ENCODE measurements at regions not wholly inside any gene's neighbourhood (a gene's known extent, or its start where the extent isn't known, plus 50 kb on each side); places are given as distances from the start of the nearest gene placed in this dataset.

- Histone ChIP-seq H3K4me1 (replicated peaks; ENCODE audit: insufficient read depth) (no peaks in the 10 kb centered on the region), H4K20me1 (ENCODE audit: insufficient read depth) (no peaks in the 10 kb centered on the region), H2AFZ (no peak overlapping the region), H3K9me3 (ENCODE audit: insufficient read depth, low read depth) (no peaks in the 10 kb centered on the region), H3K27me3 (ENCODE audit: insufficient read depth, low read depth) (peaks cover 18% of the 10 kb centered on the region; the same call in 1 of the 2 replicates), H3K79me2 (ENCODE audit: low read depth) (no peaks in the 10 kb centered on the region), H3K4me3 (no peak overlapping the region), H3K36me3 (ENCODE audit: low read depth) (no peaks in the 10 kb centered on the region), H3K4me2 (no peak overlapping the region), H3F3A (ENCODE audit: insufficient read depth, low read depth) (no peaks in the 10 kb centered on the region), H3K27ac (no peak overlapping the region), H3K9me2 (ENCODE audit: insufficient read depth) (no peaks in the 10 kb centered on the region)
- intact Hi-C loops (cut with micrococcal nuclease; ENCODE audit: unreplicated experiment): loop anchor here (5.0 kb wide), 1 partner anchor 601 kb away; no protein-coding TSS in a partner anchor
- no peak for DNase-seq
- TF ChIP-seq EZH2 (IDR thresholded peaks at IDR 0.05; ENCODE audit: low read depth) (no peak), CTCF (conservative IDR thresholded peaks at IDR 0.05) (no peak)
- no TSS peak for BruUV-seq (replicated peaks)
- ChIA-PET CTCF (no interaction called here), POLR2A (ENCODE audit: unreplicated experiment) (no interaction called here)
Observed at GRCh38 chr12:127383281-127383680, 883.7 kb upstream of the TMEM132C start.

- Histone ChIP-seq H3K9me3 (ENCODE audit: insufficient read depth, low read depth) (no peaks in the 10 kb centered on the region), H3K79me2 (ENCODE audit: low read depth) (no peaks in the 10 kb centered on the region), H3F3A (ENCODE audit: insufficient read depth, low read depth) (no peaks in the 10 kb centered on the region), H3K4me2 (no peak overlapping the region), H3K27me3 (ENCODE audit: insufficient read depth, low read depth) (peaks cover 27% of the 10 kb centered on the region; the same call in 1 of the 2 replicates), H3K36me3 (ENCODE audit: low read depth) (no peaks in the 10 kb centered on the region), H3K27ac (no peak overlapping the region), H4K20me1 (ENCODE audit: insufficient read depth) (no peaks in the 10 kb centered on the region), H3K9me2 (ENCODE audit: insufficient read depth) (no peaks in the 10 kb centered on the region), H3K4me1 (replicated peaks; ENCODE audit: insufficient read depth) (no peaks in the 10 kb centered on the region), H2AFZ (no peak overlapping the region), H3K4me3 (no peak overlapping the region)
- DNase-seq: no peak
- intact Hi-C loops (cut with micrococcal nuclease; ENCODE audit: unreplicated experiment): no loop called here
- ChIA-PET POLR2A (ENCODE audit: unreplicated experiment) (no interaction called here), CTCF (no interaction called here)
- no TSS peak for BruUV-seq (replicated peaks)
- TF ChIP-seq EZH2 (IDR thresholded peaks at IDR 0.05; ENCODE audit: low read depth) (no peak), CTCF (conservative IDR thresholded peaks at IDR 0.05) (no peak)
Observed at GRCh38 chr12:127386723-127387122, 880.2 kb upstream of the TMEM132C start.

- intact Hi-C loops (cut with micrococcal nuclease; ENCODE audit: unreplicated experiment): no loop called here
- CTCF ChIA-PET: no interaction called here
- no peaks in the 10 kb centered on the region for H3K9me2 ChIP-seq (ENCODE audit: insufficient read depth)
- H3F3A ChIP-seq (ENCODE audit: insufficient read depth, low read depth): no peaks in the 10 kb centered on the region
- H3K36me3 ChIP-seq (ENCODE audit: low read depth): no peaks in the 10 kb centered on the region
- H3K9me3 ChIP-seq (ENCODE audit: insufficient read depth, low read depth): no peaks in the 10 kb centered on the region
- DNase-seq: no peak
- H3K4me3 ChIP-seq: no peak overlapping the region
- peaks cover 27% of the 10 kb centered on the region; the same call in 1 of the 2 replicates for H3K27me3 ChIP-seq (ENCODE audit: insufficient read depth, low read depth)
- no peak overlapping the region for H3K4me2 ChIP-seq
- no peaks in the 10 kb centered on the region for H3K4me1 ChIP-seq (replicated peaks; ENCODE audit: insufficient read depth)
- no peak overlapping the region for H3K27ac ChIP-seq
- POLR2A ChIA-PET (ENCODE audit: unreplicated experiment): no interaction called here
- no peak for TF ChIP-seq CTCF (conservative IDR thresholded peaks at IDR 0.05)
- TF ChIP-seq EZH2 (IDR thresholded peaks at IDR 0.05; ENCODE audit: low read depth): no peak
- H2AFZ ChIP-seq: no peak overlapping the region
- no TSS peak for BruUV-seq (replicated peaks)
- H4K20me1 ChIP-seq (ENCODE audit: insufficient read depth): no peaks in the 10 kb centered on the region
- H3K79me2 ChIP-seq (ENCODE audit: low read depth): no peaks in the 10 kb centered on the region
Observed at GRCh38 chr12:127388985-127389384, 878.0 kb upstream of the TMEM132C start.
